ENCODE measurements at regions not wholly inside any gene's neighbourhood (a gene's known extent, or its start where the extent isn't known, plus 50 kb on each side); places are given as distances from the start of the nearest gene placed in this dataset.

DNA sequence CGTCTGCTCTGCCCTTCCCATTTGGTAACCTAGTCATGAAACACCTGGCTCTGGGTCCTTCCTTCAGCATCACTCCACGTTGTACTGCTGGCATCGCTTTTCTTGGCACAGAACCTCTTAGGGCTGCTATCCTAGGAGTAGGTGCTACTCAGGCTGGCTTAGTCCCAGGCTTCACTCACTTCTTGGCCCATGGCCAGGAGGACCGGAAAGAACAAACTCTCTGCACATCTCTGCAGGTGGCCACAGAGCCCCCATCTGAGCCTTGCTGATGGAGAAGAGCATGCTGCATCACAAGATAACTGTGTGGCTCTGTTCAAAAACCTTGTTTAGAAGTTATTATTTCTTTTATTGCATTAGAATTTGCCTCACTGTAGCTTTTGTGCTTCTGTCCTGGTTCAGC is 447.2 kb upstream of the TNP1 start:
- no peak for DNase-seq (ENCODE audit: low spot score)
- no peak overlapping the region for H3K27ac ChIP-seq
- TF ChIP-seq, protein P1, sequence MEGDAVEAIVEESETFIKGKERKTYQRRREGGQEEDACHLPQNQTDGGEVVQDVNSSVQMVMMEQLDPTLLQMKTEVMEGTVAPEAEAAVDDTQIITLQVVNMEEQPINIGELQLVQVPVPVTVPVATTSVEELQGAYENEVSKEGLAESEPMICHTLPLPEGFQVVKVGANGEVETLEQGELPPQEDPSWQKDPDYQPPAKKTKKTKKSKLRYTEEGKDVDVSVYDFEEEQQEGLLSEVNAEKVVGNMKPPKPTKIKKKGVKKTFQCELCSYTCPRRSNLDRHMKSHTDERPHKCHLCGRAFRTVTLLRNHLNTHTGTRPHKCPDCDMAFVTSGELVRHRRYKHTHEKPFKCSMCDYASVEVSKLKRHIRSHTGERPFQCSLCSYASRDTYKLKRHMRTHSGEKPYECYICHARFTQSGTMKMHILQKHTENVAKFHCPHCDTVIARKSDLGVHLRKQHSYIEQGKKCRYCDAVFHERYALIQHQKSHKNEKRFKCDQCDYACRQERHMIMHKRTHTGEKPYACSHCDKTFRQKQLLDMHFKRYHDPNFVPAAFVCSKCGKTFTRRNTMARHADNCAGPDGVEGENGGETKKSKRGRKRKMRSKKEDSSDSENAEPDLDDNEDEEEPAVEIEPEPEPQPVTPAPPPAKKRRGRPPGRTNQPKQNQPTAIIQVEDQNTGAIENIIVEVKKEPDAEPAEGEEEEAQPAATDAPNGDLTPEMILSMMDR (IDR thresholded peaks at IDR 0.05), result no peak
- H3K4me3 ChIP-seq, result no peak overlapping the region

DNA sequence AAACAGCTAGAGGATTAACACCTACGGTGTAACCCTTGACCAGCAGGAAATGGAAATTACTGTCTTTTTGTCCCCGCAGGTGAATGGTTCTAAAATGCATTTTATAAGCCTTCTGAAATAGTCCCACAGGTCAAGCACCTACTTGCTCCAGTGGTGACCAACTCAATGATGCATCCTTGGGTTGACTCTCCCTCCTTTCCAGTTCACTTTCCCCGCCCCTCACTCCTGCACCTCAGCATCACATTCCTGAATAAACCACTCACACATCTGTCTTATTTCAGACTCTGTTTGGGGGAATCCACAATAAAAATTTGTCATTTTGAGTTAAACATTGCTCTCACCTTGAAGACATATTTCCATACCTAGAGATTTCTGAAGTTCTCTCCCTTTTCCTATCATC is 446.0 kb upstream of the TNP1 start:
- Histone ChIP-seq H3K4me3 (no peak overlapping the region), H3K27ac (no peak overlapping the region)
- no peak for DNase-seq (ENCODE audit: low spot score)
- TF ChIP-seq, protein P1 (IDR thresholded peaks at IDR 0.05), result no peak

DNA sequence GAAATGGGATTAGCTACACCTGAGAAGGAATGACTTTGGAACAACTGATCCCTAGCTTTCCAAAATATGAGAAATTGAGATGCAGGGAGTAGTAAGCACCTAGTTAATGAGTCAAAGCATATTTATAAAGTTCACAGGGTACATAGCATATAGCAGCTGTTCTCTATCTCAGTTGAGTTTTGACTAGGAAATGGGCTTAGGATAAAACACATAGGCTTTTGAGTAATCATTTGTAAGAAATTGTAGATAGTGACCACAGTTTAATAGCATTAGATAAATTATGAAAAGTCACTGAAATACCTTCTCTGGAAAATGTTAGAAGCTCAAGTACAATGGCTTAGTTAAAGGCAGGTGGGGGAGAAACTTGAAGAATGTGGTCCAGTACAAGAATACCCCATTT is 444.7 kb upstream of the TNP1 start:
- TF ChIP-seq, protein P1 (IDR thresholded peaks at IDR 0.05), result no peak
- Histone ChIP-seq H3K4me3 (no peak overlapping the region), H3K27ac (no peak overlapping the region)
- DNase-seq (ENCODE audit: low spot score), result no peak

DNA sequence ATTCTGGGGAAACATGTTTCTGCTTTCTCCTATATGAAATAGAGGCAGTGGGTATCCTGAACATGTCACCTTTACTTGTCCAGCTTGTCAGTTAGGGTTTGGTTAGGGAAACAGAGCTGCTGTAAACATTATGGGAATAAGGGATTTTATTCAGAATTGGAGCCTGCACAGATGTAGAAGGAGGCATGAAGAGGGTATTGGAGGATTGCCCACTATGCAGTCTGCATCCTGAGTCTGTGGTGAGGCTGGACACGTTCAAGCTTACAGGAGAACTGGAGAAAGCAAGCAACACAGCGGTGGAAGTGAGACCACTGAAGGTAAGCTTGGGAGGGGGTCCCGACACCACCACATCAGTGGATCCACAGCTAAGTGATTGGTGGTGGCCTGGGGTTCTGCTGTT is 443.0 kb upstream of the TNP1 start:
- Histone ChIP-seq H3K4me3 (no peak overlapping the region), H3K27ac (no peak overlapping the region)
- TF ChIP-seq, protein P1 (IDR thresholded peaks at IDR 0.05), result no peak
- DNase-seq (ENCODE audit: low spot score), result no peak

DNA sequence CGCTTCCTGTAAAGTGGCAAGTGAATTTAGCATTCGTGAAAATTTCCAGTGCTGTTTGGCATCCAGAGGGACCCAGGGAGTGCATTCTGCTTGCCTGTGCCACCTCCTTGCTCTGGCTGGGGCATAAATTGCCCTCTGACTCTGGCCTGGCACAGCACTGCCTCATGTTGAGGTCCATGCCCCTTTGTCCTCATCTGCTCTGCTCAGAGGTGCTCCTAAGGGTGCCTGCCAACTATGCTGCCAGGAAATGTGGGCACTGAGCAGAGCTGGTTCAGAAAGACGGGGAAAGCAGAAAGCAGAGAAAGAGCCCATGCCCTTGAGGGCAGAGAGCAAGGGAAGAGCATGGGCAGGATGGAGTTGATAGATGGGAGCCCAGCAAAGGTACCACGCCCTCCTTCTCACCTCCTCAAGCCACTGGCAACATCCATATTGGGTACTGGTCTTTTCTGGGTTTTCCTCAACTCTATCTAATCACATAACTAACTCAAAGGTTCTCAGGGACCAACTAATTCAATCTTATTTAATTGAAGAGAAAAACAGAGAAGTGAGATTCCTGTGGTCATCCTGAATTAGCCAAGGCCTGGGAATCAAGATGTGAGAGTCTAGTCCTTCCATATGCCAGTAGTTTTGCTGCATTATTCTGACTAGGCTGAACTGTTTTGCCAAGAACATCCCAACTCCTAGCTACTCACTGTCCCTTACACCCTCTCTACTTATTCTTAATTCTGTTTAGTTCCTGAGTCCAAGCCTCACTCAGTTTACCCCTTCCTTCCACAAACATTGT is 441.5 kb upstream of the TNP1 start:
- DNase-seq (ENCODE audit: low spot score), result no peak
- no peak overlapping the region for H3K27ac ChIP-seq

DNA sequence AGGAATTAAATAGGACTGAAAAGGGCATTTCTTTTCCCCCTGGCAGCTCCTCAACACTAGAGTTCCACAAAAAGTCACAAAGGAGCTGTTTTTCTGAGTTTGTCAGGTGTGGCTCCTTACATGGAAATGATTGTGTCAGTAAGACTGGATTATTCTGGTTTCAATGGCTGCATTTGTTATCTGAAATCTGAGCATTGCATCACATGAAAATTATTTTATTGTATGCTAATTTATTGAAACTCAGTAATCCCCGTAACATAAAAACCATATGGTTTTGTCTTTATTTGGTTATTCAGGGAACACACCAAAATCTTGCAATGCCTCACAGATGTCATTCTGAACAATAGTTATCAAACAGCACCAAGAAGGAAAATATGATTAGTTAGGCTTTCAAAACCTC is 439.7 kb upstream of the TNP1 start:
- H3K4me3 ChIP-seq, result no peak overlapping the region
- no peak for DNase-seq (ENCODE audit: low spot score)
- TF ChIP-seq, protein P1 (IDR thresholded peaks at IDR 0.05), result no peak
- H3K27ac ChIP-seq, result no peak overlapping the region

More for the DNA sequence above, 441.5 kb upstream of the TNP1 start:
- TF ChIP-seq, protein P1 (IDR thresholded peaks at IDR 0.05), result no peak
- no peak overlapping the region for H3K4me3 ChIP-seq

DNA sequence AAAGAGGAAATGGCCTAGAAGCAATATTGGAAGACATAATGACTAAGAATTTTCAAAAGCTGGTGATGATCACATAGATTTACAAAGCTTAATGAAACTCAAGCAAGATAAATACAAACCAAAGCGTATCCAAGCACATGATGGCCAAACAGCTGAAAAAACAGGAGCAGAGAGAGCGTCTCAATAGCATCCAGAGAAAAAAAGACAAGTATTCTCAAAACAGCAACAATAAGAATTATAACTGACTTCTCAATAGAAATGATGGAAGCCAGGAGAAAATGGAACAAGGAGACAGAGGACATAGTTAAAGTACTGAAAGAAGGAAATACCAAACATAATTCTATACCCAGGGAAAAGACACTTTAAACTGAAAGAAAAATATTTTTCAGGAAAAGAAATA is 437.2 kb upstream of the TNP1 start:
- TF ChIP-seq, protein P1 (IDR thresholded peaks at IDR 0.05), result no peak
- no peak overlapping the region for H3K27ac ChIP-seq
- DNase-seq (ENCODE audit: low spot score), result no peak
- no peak overlapping the region for H3K4me3 ChIP-seq

All from coronary artery (tissue), 2 donors.